Naive B cell (primary cell): ENCODE measurements at regions not wholly inside any gene's neighbourhood (a gene's known extent, or its start where the extent isn't known, plus 50 kb on each side); places are given as distances from the start of the nearest gene placed in this dataset.

ENCODE experiments used
- ATAC-seq, 2 donors: fragments of 150-1000 bp; cut with Tn5 transposase; 2 replicates each; pipeline ENCODE4 v1.10.0; 2021; ENCODE audit warnings: low read depth in 2 of 2, mild to moderate bottlenecking in 2 of 2, moderate library complexity in 2 of 2
- DNase-seq: peaks from one replicate; pipeline ENCODE4 v3.0.0; 2022
- H3K27ac Mint-ChIP-seq, 6 donors: one replicate each; pipeline ENCODE4 v1.8.0; 2020 to 2022; ENCODE audit warnings: mild to moderate bottlenecking in 6 of 6, mixed read lengths in 6 of 6, moderate library complexity in 5 of 6, inconsistent platforms in 2 of 6
- H3K27me3 Mint-ChIP-seq, 3 donors: one replicate each; pipeline ENCODE4 v1.8.0; 2021 to 2022; ENCODE audit warnings: mixed read lengths in 3 of 3, mild to moderate bottlenecking in 1 of 3
- H3K36me3 Mint-ChIP-seq, 2 donors: one replicate each; pipeline ENCODE4 v1.8.0; 2020 to 2022; ENCODE audit warnings: mixed read lengths in 2 of 2, inconsistent platforms in 1 of 2, mild to moderate bottlenecking in 1 of 2
- H3K4me1 Mint-ChIP-seq, 3 donors: one replicate each; pipeline ENCODE4 v1.8.0; 2020 to 2022; ENCODE audit warnings: mixed read lengths in 3 of 3, inconsistent platforms in 1 of 3, mild to moderate bottlenecking in 1 of 3, moderate library complexity in 1 of 3
- H3K4me3 Mint-ChIP-seq, 8 donors: one replicate each; pipeline ENCODE4 v1.8.0; 2020 to 2022; ENCODE audit warnings: mild to moderate bottlenecking in 8 of 8, mixed read lengths in 8 of 8, moderate library complexity in 8 of 8, inconsistent platforms in 2 of 8
- H3K9me3 Mint-ChIP-seq, 7 donors: one replicate each; pipeline ENCODE4 v1.8.0; 2020 to 2022; ENCODE audit warnings: mixed read lengths in 7 of 7, mild to moderate bottlenecking in 5 of 7, inconsistent platforms in 2 of 7, moderate library complexity in 1 of 7

GRCh38 chr1:4006676-4007374 lies 106.8 kb upstream of the C1orf174 start:
- peaks cover 6 to 34% (median 21%) of the 10 kb centered on the region in 7 donors for H3K9me3 Mint-ChIP-seq

GRCh38 chr1:4010284-4010683 lies 110.2 kb upstream of the C1orf174 start:
- H3K4me1 Mint-ChIP-seq, result peaks cover 15 to 26% (median 16%) of the 10 kb centered on the region in 3 donors
- peaks cover 0 to 3% (median 0%) of the 10 kb centered on the region in 3 donors for H3K27me3 Mint-ChIP-seq
- peaks cover 5 to 9% of the 10 kb centered on the region in 2 donors for H3K36me3 Mint-ChIP-seq
- H3K27ac Mint-ChIP-seq, result peak overlapping the region in 2 of 6 donors; percentile 67 to 94
- ATAC-seq (no peak), DNase-seq (no peak)
- H3K9me3 Mint-ChIP-seq, result peaks cover 6 to 31% (median 21%) of the 10 kb centered on the region in 7 donors
- peak overlapping the region in 2 of 8 donors; percentile 5 to 28 for H3K4me3 Mint-ChIP-seq

More at GRCh38 chr1:4006676-4007374, 106.8 kb upstream of the C1orf174 start:
- Mint-ChIP-seq H3K36me3 (peaks cover 5 to 9% of the 10 kb centered on the region in 2 donors), H3K4me1 (peaks cover 11 to 32% (median 18%) of the 10 kb centered on the region in 3 donors), H3K4me3 (peak overlapping the region in 7 of 8 donors; percentile 0 to 86 (median 75)), H3K27ac (peak overlapping the region; percentile 90 to 99 (median 97)), H3K27me3 (peaks cover 0 to 3% (median 0%) of the 10 kb centered on the region in 3 donors)
- peak; percentile 56 to 63 for ATAC-seq
- peak; percentile 74 for DNase-seq

GRCh38 chr1:4010814-4011605 lies 110.9 kb upstream of the C1orf174 start:
- H3K27ac Mint-ChIP-seq, result peak overlapping the region in 1 of 6 donors; percentile 47
- no peak overlapping the region for H3K4me3 Mint-ChIP-seq
- peaks cover 6 to 30% (median 20%) of the 10 kb centered on the region in 7 donors for H3K9me3 Mint-ChIP-seq
- H3K4me1 Mint-ChIP-seq, result peaks cover 16 to 24% (median 17%) of the 10 kb centered on the region in 3 donors
- DNase-seq, result no peak
- peaks cover 5 to 9% of the 10 kb centered on the region in 2 donors for H3K36me3 Mint-ChIP-seq
- peaks cover 0 to 3% (median 0%) of the 10 kb centered on the region in 3 donors for H3K27me3 Mint-ChIP-seq
- ATAC-seq, result no peak

GRCh38 chr1:4016351-4017130 lies 116.5 kb upstream of the C1orf174 start:
- Mint-ChIP-seq H3K27ac (peak overlapping the region in 2 of 6 donors; percentile 27 to 93), H3K4me3 (peak overlapping the region in 1 of 8 donors; percentile 40)

GRCh38 chr1:4017636-4018365 lies 117.7 kb upstream of the C1orf174 start:
- no peak for DNase-seq

More at GRCh38 chr1:4016351-4017130, 116.5 kb upstream of the C1orf174 start:
- H3K27me3 Mint-ChIP-seq, result peaks cover 3 to 10% (median 10%) of the 10 kb centered on the region in 3 donors
- H3K9me3 Mint-ChIP-seq, result peaks cover 0 to 2% (median 0%) of the 10 kb centered on the region in 7 donors
- ATAC-seq (no peak), DNase-seq (no peak)
- peaks cover 22 to 37% (median 24%) of the 10 kb centered on the region in 3 donors for H3K4me1 Mint-ChIP-seq
- H3K36me3 Mint-ChIP-seq, result no peaks in the 10 kb centered on the region

GRCh38 chr1:4018466-4019146 lies 118.5 kb upstream of the C1orf174 start:
- Mint-ChIP-seq H3K36me3 (no peaks in the 10 kb centered on the region), H3K9me3 (peaks cover 0 to 2% (median 0%) of the 10 kb centered on the region in 7 donors), H3K4me1 (peaks cover 18 to 37% (median 20%) of the 10 kb centered on the region in 3 donors), H3K27ac (no peak overlapping the region), H3K4me3 (no peak overlapping the region), H3K27me3 (peaks cover 6 to 10% (median 10%) of the 10 kb centered on the region in 3 donors)
- DNase-seq, result no peak
- no peak for ATAC-seq

More at GRCh38 chr1:4017636-4018365, 117.7 kb upstream of the C1orf174 start:
- Mint-ChIP-seq H3K9me3 (peaks cover 0 to 2% (median 0%) of the 10 kb centered on the region in 7 donors), H3K4me1 (peaks cover 20 to 41% (median 22%) of the 10 kb centered on the region in 3 donors), H3K27ac (no peak overlapping the region), H3K27me3 (peaks cover 9 to 10% (median 10%) of the 10 kb centered on the region in 3 donors), H3K4me3 (no peak overlapping the region), H3K36me3 (no peaks in the 10 kb centered on the region)
- ATAC-seq, result no peak

GRCh38 chr1:4019147-4019521 lies 119.1 kb upstream of the C1orf174 start:
- Mint-ChIP-seq H3K4me3 (no peak overlapping the region), H3K27ac (peak overlapping the region in 1 of 6 donors; percentile 97), H3K4me1 (peaks cover 22 to 39% (median 23%) of the 10 kb centered on the region in 3 donors), H3K27me3 (peaks cover 6 to 10% (median 10%) of the 10 kb centered on the region in 3 donors), H3K36me3 (no peaks in the 10 kb centered on the region), H3K9me3 (peaks cover 0 to 2% (median 0%) of the 10 kb centered on the region in 7 donors)
- ATAC-seq (no peak), DNase-seq (no peak)

GRCh38 chr1:4019606-4020331 lies 119.7 kb upstream of the C1orf174 start:
- peaks cover 0 to 3% (median 0%) of the 10 kb centered on the region in 7 donors for H3K9me3 Mint-ChIP-seq
- peaks cover 27 to 46% (median 30%) of the 10 kb centered on the region in 3 donors for H3K4me1 Mint-ChIP-seq
- H3K36me3 Mint-ChIP-seq, result no peaks in the 10 kb centered on the region
- ATAC-seq (no peak), DNase-seq (no peak)
- H3K27me3 Mint-ChIP-seq, result peaks cover 6 to 10% (median 10%) of the 10 kb centered on the region in 3 donors
- no peak overlapping the region for H3K4me3 Mint-ChIP-seq
- peak overlapping the region in 3 of 6 donors; percentile 29 to 68 (median 52) for H3K27ac Mint-ChIP-seq

- peak overlapping the region in 1 of 6 donors; percentile 17 for H3K27ac Mint-ChIP-seq
- ATAC-seq (no peak), DNase-seq (no peak)
- H3K27me3 Mint-ChIP-seq, result peaks cover 6 to 10% (median 10%) of the 10 kb centered on the region in 3 donors
- H3K4me3 Mint-ChIP-seq, result no peak overlapping the region
- peaks cover 0 to 3% (median 0%) of the 10 kb centered on the region in 7 donors for H3K9me3 Mint-ChIP-seq
- H3K36me3 Mint-ChIP-seq, result no peaks in the 10 kb centered on the region
- peaks cover 32 to 53% (median 33%) of the 10 kb centered on the region in 3 donors for H3K4me1 Mint-ChIP-seq
Observed at GRCh38 chr1:4020449-4020848, 120.4 kb upstream of the C1orf174 start.

- Mint-ChIP-seq H3K4me1 (peaks cover 37 to 56% (median 37%) of the 10 kb centered on the region in 3 donors), H3K27me3 (peaks cover 6 to 10% (median 10%) of the 10 kb centered on the region in 3 donors), H3K9me3 (peaks cover 0 to 3% (median 0%) of the 10 kb centered on the region in 7 donors), H3K4me3 (no peak overlapping the region), H3K36me3 (no peaks in the 10 kb centered on the region), H3K27ac (no peak overlapping the region)
- ATAC-seq (no peak), DNase-seq (no peak)
Observed at GRCh38 chr1:4021136-4021973, 121.3 kb upstream of the C1orf174 start.

GRCh38 chr1:4021974-4022268 lies 121.8 kb upstream of the C1orf174 start:
- Mint-ChIP-seq H3K36me3 (no peaks in the 10 kb centered on the region), H3K9me3 (peaks cover 0 to 3% (median 0%) of the 10 kb centered on the region in 7 donors), H3K4me1 (peaks cover 34 to 56% (median 36%) of the 10 kb centered on the region in 3 donors), H3K27me3 (peaks cover 6 to 10% (median 10%) of the 10 kb centered on the region in 3 donors), H3K27ac (peak overlapping the region in 1 of 6 donors; percentile 6), H3K4me3 (no peak overlapping the region)
- DNase-seq (no peak), ATAC-seq (no peak)
